ENCODE measurements at regions not wholly inside any gene's neighbourhood (a gene's known extent, or its start where the extent isn't known, plus 50 kb on each side); places are given as distances from the start of the nearest gene placed in this dataset.

DNA sequence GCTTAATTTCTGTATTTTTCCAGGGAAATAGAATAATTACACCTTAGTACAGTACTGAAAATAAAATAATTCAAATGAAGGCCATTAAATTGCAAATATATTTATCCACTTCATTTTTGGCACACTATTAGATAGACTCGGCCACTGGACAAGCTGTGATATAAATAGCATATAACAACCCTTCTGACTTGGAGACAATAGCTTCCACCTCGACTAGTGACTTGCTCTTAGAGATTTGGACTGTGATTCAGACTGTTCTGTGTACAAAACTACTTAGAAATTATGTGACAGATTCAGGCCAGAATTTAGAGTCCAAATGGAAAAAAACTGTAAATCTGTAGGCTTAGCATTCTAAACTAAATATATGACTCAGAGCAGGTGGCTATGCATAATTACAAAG, 949.9 kb downstream of the LRFN5 start:
- no peak overlapping the region for H3K4me3 ChIP-seq (ENCODE audit: low read depth, low read length)
- TF ChIP-seq MAX (IDR thresholded peaks at IDR 0.05; ENCODE audit: low read depth, low read length) (no peak), MYC (IDR thresholded peaks at IDR 0.05; ENCODE audit: low read depth, low read length) (no peak), POLR2A (IDR thresholded peaks at IDR 0.05; ENCODE audit: extremely low read depth, insufficient read length) (no peak)
- TF ChIP-seq, protein P1, sequence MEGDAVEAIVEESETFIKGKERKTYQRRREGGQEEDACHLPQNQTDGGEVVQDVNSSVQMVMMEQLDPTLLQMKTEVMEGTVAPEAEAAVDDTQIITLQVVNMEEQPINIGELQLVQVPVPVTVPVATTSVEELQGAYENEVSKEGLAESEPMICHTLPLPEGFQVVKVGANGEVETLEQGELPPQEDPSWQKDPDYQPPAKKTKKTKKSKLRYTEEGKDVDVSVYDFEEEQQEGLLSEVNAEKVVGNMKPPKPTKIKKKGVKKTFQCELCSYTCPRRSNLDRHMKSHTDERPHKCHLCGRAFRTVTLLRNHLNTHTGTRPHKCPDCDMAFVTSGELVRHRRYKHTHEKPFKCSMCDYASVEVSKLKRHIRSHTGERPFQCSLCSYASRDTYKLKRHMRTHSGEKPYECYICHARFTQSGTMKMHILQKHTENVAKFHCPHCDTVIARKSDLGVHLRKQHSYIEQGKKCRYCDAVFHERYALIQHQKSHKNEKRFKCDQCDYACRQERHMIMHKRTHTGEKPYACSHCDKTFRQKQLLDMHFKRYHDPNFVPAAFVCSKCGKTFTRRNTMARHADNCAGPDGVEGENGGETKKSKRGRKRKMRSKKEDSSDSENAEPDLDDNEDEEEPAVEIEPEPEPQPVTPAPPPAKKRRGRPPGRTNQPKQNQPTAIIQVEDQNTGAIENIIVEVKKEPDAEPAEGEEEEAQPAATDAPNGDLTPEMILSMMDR (IDR thresholded peaks at IDR 0.05; ENCODE audit: low read depth, low read length), result no peak
- no peak for DNase-seq (ENCODE audit: low read depth)

DNA sequence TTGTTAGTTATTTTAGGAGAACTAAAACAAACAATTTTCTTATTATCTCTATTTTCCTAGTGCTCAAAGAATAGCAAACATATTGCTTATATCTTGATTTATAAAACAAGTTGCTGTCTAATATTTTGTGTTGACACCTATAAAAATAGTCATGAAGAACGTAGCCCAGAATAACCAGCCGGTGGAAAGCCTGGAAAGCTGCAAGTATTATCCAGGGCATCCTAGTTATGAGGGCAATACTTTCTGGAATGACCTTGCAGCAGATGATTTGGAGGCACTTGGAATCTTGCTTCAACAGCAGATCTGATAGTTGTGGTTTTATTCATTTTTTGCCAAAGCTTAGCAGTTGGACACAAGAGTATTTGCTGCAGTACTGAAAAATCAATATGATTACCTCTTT, 948.7 kb downstream of the LRFN5 start:
- TF ChIP-seq MYC (IDR thresholded peaks at IDR 0.05; ENCODE audit: low read depth, low read length) (no peak), POLR2A (IDR thresholded peaks at IDR 0.05; ENCODE audit: extremely low read depth, insufficient read length) (no peak), MAX (IDR thresholded peaks at IDR 0.05; ENCODE audit: low read depth, low read length) (no peak)
- TF ChIP-seq, protein P1 (IDR thresholded peaks at IDR 0.05; ENCODE audit: low read depth, low read length), result no peak
- H3K4me3 ChIP-seq (ENCODE audit: low read depth, low read length), result no peak overlapping the region
- no peak for DNase-seq (ENCODE audit: low read depth)

GRCh38 chr14:42554091-42554490, 947.4 kb downstream of the LRFN5 start:
- TF ChIP-seq, protein P1 (IDR thresholded peaks at IDR 0.05; ENCODE audit: low read depth, low read length), result no peak
- TF ChIP-seq POLR2A (IDR thresholded peaks at IDR 0.05; ENCODE audit: extremely low read depth, insufficient read length) (no peak), MAX (IDR thresholded peaks at IDR 0.05; ENCODE audit: low read depth, low read length) (no peak), MYC (IDR thresholded peaks at IDR 0.05; ENCODE audit: low read depth, low read length) (no peak)
- H3K4me3 ChIP-seq (ENCODE audit: low read depth, low read length), result no peak overlapping the region
- no peak for DNase-seq (ENCODE audit: low read depth)

DNA sequence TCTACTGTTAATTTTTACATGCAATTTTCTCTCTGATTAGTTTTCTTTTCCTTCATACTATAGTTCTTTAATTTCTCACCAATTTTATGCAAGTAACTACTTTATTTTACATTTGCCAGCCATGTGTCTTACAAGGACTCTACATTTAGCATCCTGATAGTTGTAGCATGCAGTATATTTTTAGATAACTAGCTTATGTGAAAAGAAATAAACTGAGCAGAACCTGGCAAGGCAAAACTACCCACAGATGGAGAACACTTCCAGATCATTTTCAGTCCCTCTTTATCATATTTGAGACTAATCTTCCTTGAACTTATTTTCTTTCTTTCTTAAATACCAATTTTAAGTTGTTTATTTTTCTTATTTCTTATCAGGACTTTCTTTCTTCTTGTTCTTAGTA, 943.6 kb downstream of the LRFN5 start:
- no peak for TF ChIP-seq POLR2A (IDR thresholded peaks at IDR 0.05; ENCODE audit: extremely low read depth, insufficient read length)
- no peak for DNase-seq (ENCODE audit: low read depth)
- no peak overlapping the region for H3K4me3 ChIP-seq (ENCODE audit: low read depth, low read length)

DNA sequence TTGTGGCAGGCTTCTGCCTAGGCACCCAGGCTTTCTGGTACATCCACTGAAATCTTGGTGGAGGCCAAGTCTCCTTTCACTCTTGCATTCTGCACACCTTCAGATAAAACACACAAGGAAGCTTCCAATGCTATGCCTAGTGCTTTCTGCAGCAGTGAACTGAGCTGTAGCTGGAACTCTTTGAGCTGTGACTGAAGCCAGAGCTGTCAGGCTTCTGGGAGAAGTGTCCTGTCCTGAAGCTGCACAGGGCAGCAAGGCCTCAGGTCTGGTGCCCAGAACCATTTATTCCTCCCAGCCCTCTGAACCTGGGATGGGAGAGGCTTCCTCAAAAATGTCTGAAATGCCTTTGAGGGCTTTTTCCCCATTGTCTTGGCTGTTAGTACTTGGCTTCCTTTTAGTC, 941.7 kb downstream of the LRFN5 start:
- TF ChIP-seq MAX (IDR thresholded peaks at IDR 0.05; ENCODE audit: low read depth, low read length), result no peak
- no peak for TF ChIP-seq MYC (IDR thresholded peaks at IDR 0.05; ENCODE audit: low read depth, low read length)
- TF ChIP-seq, protein P1 (IDR thresholded peaks at IDR 0.05; ENCODE audit: low read depth, low read length), result no peak
- TF ChIP-seq POLR2A (IDR thresholded peaks at IDR 0.05; ENCODE audit: extremely low read depth, insufficient read length), result no peak
- H3K4me3 ChIP-seq (ENCODE audit: low read depth, low read length), result no peak overlapping the region
- no peak for DNase-seq (ENCODE audit: low read depth)

DNA sequence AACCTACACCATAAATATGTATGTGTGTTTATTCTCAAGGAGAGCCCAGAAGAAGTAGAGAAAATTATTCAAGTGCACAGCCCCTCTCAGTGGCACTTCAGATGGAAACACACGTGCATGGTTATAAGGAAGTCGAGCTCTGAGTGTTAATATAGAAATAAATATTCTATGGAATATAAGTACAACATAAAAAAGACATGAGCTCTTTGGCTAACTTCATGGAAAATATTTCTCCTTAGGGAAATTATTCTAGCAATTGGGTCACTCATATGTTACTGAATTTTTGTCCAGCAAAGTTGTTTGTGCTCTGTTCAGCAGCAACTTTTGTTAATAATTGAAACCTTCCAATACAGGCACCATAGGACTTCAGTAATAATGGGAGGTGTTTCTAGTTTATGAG, 939.0 kb downstream of the LRFN5 start:
- H3K4me3 ChIP-seq (ENCODE audit: low read depth, low read length), result no peak overlapping the region
- no peak for DNase-seq (ENCODE audit: low read depth)
- TF ChIP-seq MYC (IDR thresholded peaks at IDR 0.05; ENCODE audit: low read depth, low read length), result no peak
- TF ChIP-seq POLR2A (IDR thresholded peaks at IDR 0.05; ENCODE audit: extremely low read depth, insufficient read length), result no peak
- TF ChIP-seq, protein P1 (IDR thresholded peaks at IDR 0.05; ENCODE audit: low read depth, low read length), result no peak
- TF ChIP-seq MAX (IDR thresholded peaks at IDR 0.05; ENCODE audit: low read depth, low read length), result no peak

Measured in NB4 (cell line).